ENCODE measurements at regions not wholly inside any gene's neighbourhood (a gene's known extent, or its start where the extent isn't known, plus 50 kb on each side); places are given as distances from the start of the nearest gene placed in this dataset.

- Histone ChIP-seq H3K9ac (ENCODE audit: low read depth, low read length, poor library complexity, severe bottlenecking) (no peak overlapping the region), H3K9me3 (ENCODE audit: insufficient read depth, low read depth, low read length) (no peaks in the 10 kb centered on the region), H3K27me3 (ENCODE audit: insufficient read depth, low read length, poor library complexity, severe bottlenecking) (no peaks in the 10 kb centered on the region), H4K20me1 (ENCODE audit: insufficient read depth, low read length, poor library complexity, severe bottlenecking) (no peaks in the 10 kb centered on the region), H3K4me3 (ENCODE audit: low read length, poor library complexity, severe bottlenecking) (no peak overlapping the region), H3K79me2 (ENCODE audit: insufficient read depth, low read length) (no peaks in the 10 kb centered on the region), H3K4me1 (ENCODE audit: insufficient read depth, low read length, poor library complexity, severe bottlenecking) (no peaks in the 10 kb centered on the region), H3F3A (ENCODE audit: low read depth) (no peaks in the 10 kb centered on the region), H3K4me2 (ENCODE audit: low read depth, low read length, poor library complexity, severe bottlenecking) (no peak overlapping the region), H3K9me2 (replicated peaks; ENCODE audit: low read depth, low read length) (no peaks in the 10 kb centered on the region), H2AFZ (ENCODE audit: low read length) (no peak overlapping the region), H3K36me3 (ENCODE audit: insufficient read depth, low read length) (no peaks in the 10 kb centered on the region)
- TF ChIP-seq, protein P1, sequence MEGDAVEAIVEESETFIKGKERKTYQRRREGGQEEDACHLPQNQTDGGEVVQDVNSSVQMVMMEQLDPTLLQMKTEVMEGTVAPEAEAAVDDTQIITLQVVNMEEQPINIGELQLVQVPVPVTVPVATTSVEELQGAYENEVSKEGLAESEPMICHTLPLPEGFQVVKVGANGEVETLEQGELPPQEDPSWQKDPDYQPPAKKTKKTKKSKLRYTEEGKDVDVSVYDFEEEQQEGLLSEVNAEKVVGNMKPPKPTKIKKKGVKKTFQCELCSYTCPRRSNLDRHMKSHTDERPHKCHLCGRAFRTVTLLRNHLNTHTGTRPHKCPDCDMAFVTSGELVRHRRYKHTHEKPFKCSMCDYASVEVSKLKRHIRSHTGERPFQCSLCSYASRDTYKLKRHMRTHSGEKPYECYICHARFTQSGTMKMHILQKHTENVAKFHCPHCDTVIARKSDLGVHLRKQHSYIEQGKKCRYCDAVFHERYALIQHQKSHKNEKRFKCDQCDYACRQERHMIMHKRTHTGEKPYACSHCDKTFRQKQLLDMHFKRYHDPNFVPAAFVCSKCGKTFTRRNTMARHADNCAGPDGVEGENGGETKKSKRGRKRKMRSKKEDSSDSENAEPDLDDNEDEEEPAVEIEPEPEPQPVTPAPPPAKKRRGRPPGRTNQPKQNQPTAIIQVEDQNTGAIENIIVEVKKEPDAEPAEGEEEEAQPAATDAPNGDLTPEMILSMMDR (conservative IDR thresholded peaks at IDR 0.05; ENCODE audit: low read length), result no peak
- no peak for TF ChIP-seq EZH2phosphoT487 (IDR thresholded peaks at IDR 0.05; ENCODE audit: borderline replicate concordance)
Measured at GRCh38 chr3:163019260-163019659, 1522.7 kb downstream of the OTOL1 start.

GRCh38 chr3:163033652-163034051 is 1537.0 kb downstream of the OTOL1 start:
- no peak overlapping the region for H3K4me2 ChIP-seq (ENCODE audit: low read depth, low read length, poor library complexity, severe bottlenecking)
- H3K4me3 ChIP-seq (ENCODE audit: low read length, poor library complexity, severe bottlenecking), result no peak overlapping the region
- H3F3A ChIP-seq (ENCODE audit: low read depth), result no peaks in the 10 kb centered on the region
- H3K9me2 ChIP-seq (replicated peaks; ENCODE audit: low read depth, low read length), result no peaks in the 10 kb centered on the region
- TF ChIP-seq EZH2phosphoT487 (IDR thresholded peaks at IDR 0.05; ENCODE audit: borderline replicate concordance), result no peak
- TF ChIP-seq, protein P1 (conservative IDR thresholded peaks at IDR 0.05; ENCODE audit: low read length), result no peak
- H3K79me2 ChIP-seq (ENCODE audit: insufficient read depth, low read length), result no peaks in the 10 kb centered on the region
- no peak overlapping the region for H2AFZ ChIP-seq (ENCODE audit: low read length)
- H3K9ac ChIP-seq (ENCODE audit: low read depth, low read length, poor library complexity, severe bottlenecking), result no peak overlapping the region
- H4K20me1 ChIP-seq (ENCODE audit: insufficient read depth, low read length, poor library complexity, severe bottlenecking), result no peaks in the 10 kb centered on the region
- no peaks in the 10 kb centered on the region for H3K4me1 ChIP-seq (ENCODE audit: insufficient read depth, low read length, poor library complexity, severe bottlenecking)
- no peaks in the 10 kb centered on the region for H3K27me3 ChIP-seq (ENCODE audit: insufficient read depth, low read length, poor library complexity, severe bottlenecking)
- no peaks in the 10 kb centered on the region for H3K9me3 ChIP-seq (ENCODE audit: insufficient read depth, low read depth, low read length)
- no peaks in the 10 kb centered on the region for H3K36me3 ChIP-seq (ENCODE audit: insufficient read depth, low read length)

- no peaks in the 10 kb centered on the region for H3K27me3 ChIP-seq (ENCODE audit: insufficient read depth, low read length, poor library complexity, severe bottlenecking)
- no peaks in the 10 kb centered on the region for H3K79me2 ChIP-seq (ENCODE audit: insufficient read depth, low read length)
- no peak for TF ChIP-seq EZH2phosphoT487 (IDR thresholded peaks at IDR 0.05; ENCODE audit: borderline replicate concordance)
- H3K4me3 ChIP-seq (ENCODE audit: low read length, poor library complexity, severe bottlenecking), result peak overlapping the region; percentile 23
- H3F3A ChIP-seq (ENCODE audit: low read depth), result no peaks in the 10 kb centered on the region
- H3K9ac ChIP-seq (ENCODE audit: low read depth, low read length, poor library complexity, severe bottlenecking), result no peak overlapping the region
- H2AFZ ChIP-seq (ENCODE audit: low read length), result peak overlapping the region; percentile 25; the same call in 1 of the 2 replicates
- H3K9me2 ChIP-seq (replicated peaks; ENCODE audit: low read depth, low read length), result no peaks in the 10 kb centered on the region
- H3K4me1 ChIP-seq (ENCODE audit: insufficient read depth, low read length, poor library complexity, severe bottlenecking), result peaks cover 7% of the 10 kb centered on the region
- H3K36me3 ChIP-seq (ENCODE audit: insufficient read depth, low read length), result no peaks in the 10 kb centered on the region
- H3K4me2 ChIP-seq (ENCODE audit: low read depth, low read length, poor library complexity, severe bottlenecking), result peak overlapping the region; percentile 37
- no peaks in the 10 kb centered on the region for H3K9me3 ChIP-seq (ENCODE audit: insufficient read depth, low read depth, low read length)
- no peaks in the 10 kb centered on the region for H4K20me1 ChIP-seq (ENCODE audit: insufficient read depth, low read length, poor library complexity, severe bottlenecking)
Measured at GRCh38 chr3:163039636-163040035, 1543.0 kb downstream of the OTOL1 start.

DNA sequence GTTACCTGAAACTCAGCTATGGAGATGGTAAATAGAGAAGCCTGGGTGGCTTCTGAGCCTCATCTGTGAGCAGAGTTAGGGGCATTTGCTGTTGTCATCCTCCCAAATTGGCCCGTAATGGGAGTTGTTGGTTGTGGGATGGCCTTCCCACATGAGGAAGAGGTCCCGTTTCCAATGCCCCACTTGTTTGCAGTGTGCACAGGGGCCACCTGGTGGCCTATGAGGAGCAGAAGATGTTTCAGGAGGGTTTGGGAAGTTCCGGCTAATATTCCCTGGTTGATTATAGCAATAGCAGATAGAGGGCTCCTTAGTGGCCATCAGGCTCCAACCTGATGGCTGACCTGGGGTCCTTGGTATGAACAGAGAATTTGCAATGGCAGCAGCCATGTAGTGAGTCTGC is 1546.5 kb downstream of the OTOL1 start:
- no peak overlapping the region for H3K4me2 ChIP-seq (ENCODE audit: low read depth, low read length, poor library complexity, severe bottlenecking)
- H3K36me3 ChIP-seq (ENCODE audit: insufficient read depth, low read length), result no peaks in the 10 kb centered on the region
- no peaks in the 10 kb centered on the region for H3K27me3 ChIP-seq (ENCODE audit: insufficient read depth, low read length, poor library complexity, severe bottlenecking)
- H3K79me2 ChIP-seq (ENCODE audit: insufficient read depth, low read length), result no peaks in the 10 kb centered on the region
- no peaks in the 10 kb centered on the region for H3F3A ChIP-seq (ENCODE audit: low read depth)
- H3K9me2 ChIP-seq (replicated peaks; ENCODE audit: low read depth, low read length), result no peaks in the 10 kb centered on the region
- H2AFZ ChIP-seq (ENCODE audit: low read length), result no peak overlapping the region
- peaks cover 7% of the 10 kb centered on the region for H3K4me1 ChIP-seq (ENCODE audit: insufficient read depth, low read length, poor library complexity, severe bottlenecking)
- no peak overlapping the region for H3K4me3 ChIP-seq (ENCODE audit: low read length, poor library complexity, severe bottlenecking)
- H3K9me3 ChIP-seq (ENCODE audit: insufficient read depth, low read depth, low read length), result no peaks in the 10 kb centered on the region
- TF ChIP-seq, protein P1 (conservative IDR thresholded peaks at IDR 0.05; ENCODE audit: low read length), result peak; percentile 41
- TF ChIP-seq EZH2phosphoT487 (IDR thresholded peaks at IDR 0.05; ENCODE audit: borderline replicate concordance), result no peak
- no peak overlapping the region for H3K9ac ChIP-seq (ENCODE audit: low read depth, low read length, poor library complexity, severe bottlenecking)
- H4K20me1 ChIP-seq (ENCODE audit: insufficient read depth, low read length, poor library complexity, severe bottlenecking), result no peaks in the 10 kb centered on the region

Data from Loucy (cell line).